K562 (cell line): ENCODE measurements at regions not wholly inside any gene's neighbourhood (a gene's known extent, or its start where the extent isn't known, plus 50 kb on each side); places are given as distances from the start of the nearest gene placed in this dataset.
A peak's percentile ranks its signal among the peaks of the same experiment; 100 is the strongest.

Experiments used
- RCOR1 ChIP-seq, 2 experiments: IDR thresholded peaks; 2 replicates each; pipeline ENCODE4 v1.6.1; 2012; ENCODE audit warnings: low read depth in 2 of 2, low read length in 2 of 2, borderline replicate concordance in 1 of 2, improper control_type of control experiment in 1 of 2
- REST ChIP-seq, 2 experiments: fragments of 450-650 bp; formaldehyde crosslinking in 1 of 2; IDR thresholded peaks; 2 replicates each; pipeline versions ENCODE4 v1.4.0 to v1.6.1; 2014 to 2020; ENCODE audit warnings: mild to moderate bottlenecking in 2 of 2, borderline replicate concordance in 1 of 2, low read depth in 1 of 2
- SPI1 ChIP-seq: IDR thresholded peaks from 2 replicates; pipeline ENCODE4 v1.6.1; 2011; ENCODE audit warnings: low read depth, low read length, control low read depth, borderline replicate concordance

- TF ChIP-seq REST (IDR thresholded peaks at IDR 0.05; ENCODE audit: borderline replicate concordance) (peak; percentile 98), REST (CRISPR knock-in tag; IDR thresholded peaks at IDR 0.05; ENCODE audit: low read depth) (peak; percentile 95), RCOR1 (IDR thresholded peaks at IDR 0.05; ENCODE audit: borderline replicate concordance in 1 of 2, low read depth in 2 of 2, low read length in 2 of 2) (0 out of 4 replicates have a peak, but pooled peaks of 1 of the 2 experiments have one; percentile 38), SPI1 (no peak)
Measured at GRCh38 chr17:34797720-34798119, 163.5 kb downstream of the CCT6B start (continued).
